BE2C (cell line): ENCODE measurements at regions not wholly inside any gene's neighbourhood (a gene's known extent, or its start where the extent isn't known, plus 50 kb on each side); places are given as distances from the start of the nearest gene placed in this dataset.

Source experiments
- DNase-seq: peaks from one replicate; pipeline ENCODE4 v3.0.0-alpha.2; 2020
- H3K27me3 ChIP-seq: fragments of 250-450 bp; sonication (Bioruptor Pico); 2 replicates; pipeline ENCODE4 v1.5.1; 2020; ENCODE audit warnings: mild to moderate bottlenecking
- H3K36me3 ChIP-seq: fragments of 250-450 bp; sonication (Bioruptor Pico); 2 replicates; pipeline ENCODE4 v1.5.1; 2020; ENCODE audit warnings: mild to moderate bottlenecking
- H3K4me1 ChIP-seq: fragments of 250-450 bp; sonication (Bioruptor Pico); 2 replicates; pipeline ENCODE4 v1.5.1; 2020
- H3K4me3 ChIP-seq: 2 replicates; pipeline ENCODE4 v1.5.1; 2011; ENCODE audit warnings: low read depth, low read length
- H3K9me3 ChIP-seq: fragments of 250-450 bp; sonication (Bioruptor Pico); 2 replicates; pipeline ENCODE4 v1.5.1; 2020
- CTCF ChIP-seq: IDR thresholded peaks from 2 replicates; pipeline ENCODE4 v1.5.1; 2012; ENCODE audit warnings: mild to moderate bottlenecking, low read depth, low read length

- H3K4me1 ChIP-seq = peaks cover 3% of the 10 kb centered on the region; the same call in 1 of the 2 replicates
- no peaks in the 10 kb centered on the region for H3K36me3 ChIP-seq
- no peaks in the 10 kb centered on the region for H3K27me3 ChIP-seq
- no peak for DNase-seq
- TF ChIP-seq CTCF = no peak
- no peaks in the 10 kb centered on the region for H3K9me3 ChIP-seq
- H3K4me3 ChIP-seq = no peak overlapping the region
Measured at GRCh38 chr7:131964203-131964602, 407.8 kb upstream of the PODXL start.

GRCh38 chr7:131961054-131961680 is 404.7 kb upstream of the PODXL start:
- DNase-seq = no peak
- Histone ChIP-seq H3K4me3 (no peak overlapping the region), H3K9me3 (no peaks in the 10 kb centered on the region), H3K27me3 (no peaks in the 10 kb centered on the region), H3K4me1 (peaks cover 3% of the 10 kb centered on the region), H3K36me3 (no peaks in the 10 kb centered on the region)
- no peak for TF ChIP-seq CTCF

- peaks cover 3% of the 10 kb centered on the region for H3K4me1 ChIP-seq
- TF ChIP-seq CTCF = no peak
- DNase-seq = no peak
- no peaks in the 10 kb centered on the region for H3K27me3 ChIP-seq
- H3K36me3 ChIP-seq = no peaks in the 10 kb centered on the region
- no peaks in the 10 kb centered on the region for H3K9me3 ChIP-seq
- H3K4me3 ChIP-seq = no peak overlapping the region
Measured at GRCh38 chr7:131959106-131959812, 402.8 kb upstream of the PODXL start.

DNA sequence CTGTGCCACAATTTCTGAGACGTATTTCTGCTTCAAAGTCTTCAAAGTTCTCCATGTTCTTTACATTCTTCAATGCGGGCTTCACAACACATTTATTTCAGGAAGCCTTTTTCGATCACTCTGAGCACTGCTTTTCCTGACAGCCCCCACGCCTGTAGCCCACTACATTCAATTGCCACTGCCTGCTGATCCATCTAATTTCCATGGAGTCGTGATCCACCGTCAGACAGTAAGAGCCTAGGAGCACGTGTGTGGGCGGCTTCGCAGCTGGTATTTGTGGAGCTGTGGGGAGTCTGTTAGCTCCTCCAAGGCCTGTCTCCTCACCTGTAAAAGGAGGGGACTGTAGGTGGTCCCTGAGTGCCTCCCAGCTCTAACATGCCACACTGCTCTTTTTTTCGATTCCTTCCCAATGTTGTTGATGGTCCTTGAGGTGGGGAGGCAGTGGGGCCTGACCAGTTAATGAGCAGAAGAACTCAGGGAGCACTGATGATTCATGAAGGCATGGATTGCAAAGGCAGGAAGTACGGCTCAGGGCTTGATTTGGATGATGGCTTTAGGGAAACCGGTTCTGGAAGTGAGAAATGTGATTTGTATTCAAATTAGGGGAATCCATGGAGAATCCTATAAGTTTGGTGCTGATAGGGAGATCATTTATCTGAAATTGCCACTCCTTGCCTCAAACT is 401.1 kb upstream of the PODXL start:
- H3K27me3 ChIP-seq = no peaks in the 10 kb centered on the region
- no peaks in the 10 kb centered on the region for H3K36me3 ChIP-seq
- H3K4me3 ChIP-seq = no peak overlapping the region
- H3K4me1 ChIP-seq = peaks cover 3% of the 10 kb centered on the region
- no peak for TF ChIP-seq CTCF
- no peaks in the 10 kb centered on the region for H3K9me3 ChIP-seq
- no peak for DNase-seq

- Histone ChIP-seq H3K9me3 (no peaks in the 10 kb centered on the region), H3K36me3 (no peaks in the 10 kb centered on the region), H3K4me3 (no peak overlapping the region), H3K27me3 (no peaks in the 10 kb centered on the region), H3K4me1 (peaks cover 3% of the 10 kb centered on the region)
- no peak for DNase-seq
- no peak for TF ChIP-seq CTCF
Measured at GRCh38 chr7:131956864-131957263, 400.4 kb upstream of the PODXL start.

DNA sequence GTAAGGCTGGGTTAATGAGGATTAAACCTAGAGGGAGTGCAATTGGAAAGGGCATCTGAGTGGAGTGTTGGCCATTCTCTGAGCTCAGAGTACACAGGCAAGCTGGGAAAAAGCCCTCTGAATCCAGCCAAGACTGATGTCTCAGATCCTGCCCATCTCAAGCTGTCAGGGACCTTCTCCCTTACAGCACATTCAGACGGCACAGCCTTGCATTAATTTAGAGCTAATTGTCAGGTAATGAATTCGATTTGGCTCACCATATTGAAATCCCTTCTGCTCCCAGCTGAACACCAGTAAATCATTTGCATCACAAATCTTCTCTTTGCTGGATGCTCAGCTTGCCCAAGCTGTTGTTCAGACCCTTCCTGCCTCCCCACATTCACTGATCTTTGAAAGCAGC is 399.3 kb upstream of the PODXL start:
- TF ChIP-seq CTCF = no peak
- H3K27me3 ChIP-seq = no peaks in the 10 kb centered on the region

More for the DNA sequence above, 399.3 kb upstream of the PODXL start:
- Histone ChIP-seq H3K36me3 (no peaks in the 10 kb centered on the region), H3K9me3 (no peaks in the 10 kb centered on the region), H3K4me1 (peaks cover 3% of the 10 kb centered on the region), H3K4me3 (no peak overlapping the region)
- no peak for DNase-seq
